ENCODE measurements at regions not wholly inside any gene's neighbourhood (a gene's known extent, or its start where the extent isn't known, plus 50 kb on each side); places are given as distances from the start of the nearest gene placed in this dataset.

DNA sequence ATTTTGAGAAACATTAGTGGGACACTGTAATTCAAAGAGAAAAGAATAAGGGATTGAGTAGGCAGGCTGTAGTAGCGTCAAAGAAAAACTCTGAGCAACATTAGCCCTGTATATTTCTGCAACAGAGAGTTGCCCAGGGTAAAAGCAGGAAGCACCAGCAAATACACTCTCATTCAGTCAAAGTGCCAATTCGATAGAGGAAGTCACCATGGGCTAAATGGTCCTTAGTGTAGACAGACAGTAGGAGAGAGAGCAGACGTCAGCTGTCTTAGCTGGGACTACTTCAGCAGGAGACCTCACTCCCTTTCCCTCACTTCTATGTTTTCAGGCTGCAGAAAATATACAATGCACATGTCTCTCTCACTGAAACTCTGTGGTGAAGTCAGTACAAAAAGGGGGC, 2073.8 kb upstream of the TENM3 start:
- TF ChIP-seq, protein P1, sequence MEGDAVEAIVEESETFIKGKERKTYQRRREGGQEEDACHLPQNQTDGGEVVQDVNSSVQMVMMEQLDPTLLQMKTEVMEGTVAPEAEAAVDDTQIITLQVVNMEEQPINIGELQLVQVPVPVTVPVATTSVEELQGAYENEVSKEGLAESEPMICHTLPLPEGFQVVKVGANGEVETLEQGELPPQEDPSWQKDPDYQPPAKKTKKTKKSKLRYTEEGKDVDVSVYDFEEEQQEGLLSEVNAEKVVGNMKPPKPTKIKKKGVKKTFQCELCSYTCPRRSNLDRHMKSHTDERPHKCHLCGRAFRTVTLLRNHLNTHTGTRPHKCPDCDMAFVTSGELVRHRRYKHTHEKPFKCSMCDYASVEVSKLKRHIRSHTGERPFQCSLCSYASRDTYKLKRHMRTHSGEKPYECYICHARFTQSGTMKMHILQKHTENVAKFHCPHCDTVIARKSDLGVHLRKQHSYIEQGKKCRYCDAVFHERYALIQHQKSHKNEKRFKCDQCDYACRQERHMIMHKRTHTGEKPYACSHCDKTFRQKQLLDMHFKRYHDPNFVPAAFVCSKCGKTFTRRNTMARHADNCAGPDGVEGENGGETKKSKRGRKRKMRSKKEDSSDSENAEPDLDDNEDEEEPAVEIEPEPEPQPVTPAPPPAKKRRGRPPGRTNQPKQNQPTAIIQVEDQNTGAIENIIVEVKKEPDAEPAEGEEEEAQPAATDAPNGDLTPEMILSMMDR (IDR thresholded peaks at IDR 0.05): no peak
- no peak for TF ChIP-seq POLR2A (IDR thresholded peaks at IDR 0.05)
